Osteoblast (primary cell): ENCODE measurements at regions not wholly inside any gene's neighbourhood (a gene's known extent, or its start where the extent isn't known, plus 50 kb on each side); places are given as distances from the start of the nearest gene placed in this dataset.
"Not testable (repeated sequence)": the region's sequence is repeated elsewhere in the genome, so short reads cannot be mapped to it uniquely, and the experiment has no call there.

Experiments
- DNase-seq: peaks from one replicate; pipeline ENCODE4 v3.0.0; 2011; ENCODE audit warnings: low spot score, mixed read lengths; ENCODE audit not compliant: insufficient read length; ENCODE audit errors: missing footprints
- H2AFZ ChIP-seq: 2 replicates; pipeline ENCODE4 v1.6.0; 2011; ENCODE audit warnings: mild to moderate bottlenecking, low read length
- H3K27ac ChIP-seq: 2 replicates; pipeline ENCODE4 v1.5.1; 2011; ENCODE audit warnings: mild to moderate bottlenecking, low read depth, low read length, moderate library complexity
- H3K27me3 ChIP-seq: 2 replicates; pipeline ENCODE4 v1.6.0; 2012; ENCODE audit warnings: mild to moderate bottlenecking, control low read depth, inconsistent platforms, low read length, moderate library complexity; ENCODE audit not compliant: insufficient read depth
- H3K36me3 ChIP-seq: 2 replicates; pipeline ENCODE4 v1.5.1; 2011; ENCODE audit warnings: mild to moderate bottlenecking, low read length, control low read depth, moderate library complexity; ENCODE audit not compliant: insufficient read depth
- H3K4me1 ChIP-seq: 2 replicates; pipeline ENCODE4 v1.5.1; 2011; ENCODE audit warnings: mild to moderate bottlenecking, low read length, control low read depth, moderate library complexity; ENCODE audit not compliant: insufficient read depth
- H3K4me2 ChIP-seq: 2 replicates; pipeline ENCODE4 v1.6.0; 2011; ENCODE audit warnings: mild to moderate bottlenecking, low read length; ENCODE audit not compliant: insufficient read depth
- H3K4me3 ChIP-seq: fragments of 200-600 bp; sonication (generic); 3 replicates; pipeline ENCODE4 v1.5.1; 2012; ENCODE audit warnings: mild to moderate bottlenecking, low read length, inconsistent platforms; ENCODE audit not compliant: insufficient read depth
- H3K79me2 ChIP-seq: 2 replicates; pipeline ENCODE4 v1.6.0; 2012; ENCODE audit warnings: mild to moderate bottlenecking, low read length, control low read depth, inconsistent platforms; ENCODE audit not compliant: insufficient read depth
- H3K9me3 ChIP-seq: 2 replicates; pipeline ENCODE4 v1.5.1; 2011; ENCODE audit warnings: low read depth, low read length, control low read depth
- H4K20me1 ChIP-seq: 2 replicates; pipeline ENCODE4 v1.6.0; 2012; ENCODE audit warnings: mild to moderate bottlenecking, low read length, control low read depth; ENCODE audit not compliant: insufficient read depth
- TF ChIP-seq, protein P1 (sequence below): IDR thresholded peaks from 2 replicates; pipeline ENCODE4 v1.5.1; 2011; ENCODE audit warnings: mild to moderate bottlenecking, low read depth, low read length, moderate library complexity; ENCODE audit errors: extremely low read depth

- H4K20me1 ChIP-seq = no peaks in the 10 kb centered on the region
- no peak overlapping the region for H3K27ac ChIP-seq
- no peaks in the 10 kb centered on the region for H3K36me3 ChIP-seq
- H3K4me2 ChIP-seq = no peak overlapping the region
- H3K4me3 ChIP-seq = no peak overlapping the region
- H3K27me3 ChIP-seq = no peaks in the 10 kb centered on the region
- no peak for DNase-seq
- TF ChIP-seq, protein P1, sequence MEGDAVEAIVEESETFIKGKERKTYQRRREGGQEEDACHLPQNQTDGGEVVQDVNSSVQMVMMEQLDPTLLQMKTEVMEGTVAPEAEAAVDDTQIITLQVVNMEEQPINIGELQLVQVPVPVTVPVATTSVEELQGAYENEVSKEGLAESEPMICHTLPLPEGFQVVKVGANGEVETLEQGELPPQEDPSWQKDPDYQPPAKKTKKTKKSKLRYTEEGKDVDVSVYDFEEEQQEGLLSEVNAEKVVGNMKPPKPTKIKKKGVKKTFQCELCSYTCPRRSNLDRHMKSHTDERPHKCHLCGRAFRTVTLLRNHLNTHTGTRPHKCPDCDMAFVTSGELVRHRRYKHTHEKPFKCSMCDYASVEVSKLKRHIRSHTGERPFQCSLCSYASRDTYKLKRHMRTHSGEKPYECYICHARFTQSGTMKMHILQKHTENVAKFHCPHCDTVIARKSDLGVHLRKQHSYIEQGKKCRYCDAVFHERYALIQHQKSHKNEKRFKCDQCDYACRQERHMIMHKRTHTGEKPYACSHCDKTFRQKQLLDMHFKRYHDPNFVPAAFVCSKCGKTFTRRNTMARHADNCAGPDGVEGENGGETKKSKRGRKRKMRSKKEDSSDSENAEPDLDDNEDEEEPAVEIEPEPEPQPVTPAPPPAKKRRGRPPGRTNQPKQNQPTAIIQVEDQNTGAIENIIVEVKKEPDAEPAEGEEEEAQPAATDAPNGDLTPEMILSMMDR = no peak
- H3K79me2 ChIP-seq = no peaks in the 10 kb centered on the region
- peaks cover 9% of the 10 kb centered on the region for H3K9me3 ChIP-seq
- H2AFZ ChIP-seq = no peak overlapping the region
- H3K4me1 ChIP-seq = no peaks in the 10 kb centered on the region
Measured at GRCh38 chr9:82436475-82436874, 447.9 kb downstream of the SPATA31D1 start.

DNA sequence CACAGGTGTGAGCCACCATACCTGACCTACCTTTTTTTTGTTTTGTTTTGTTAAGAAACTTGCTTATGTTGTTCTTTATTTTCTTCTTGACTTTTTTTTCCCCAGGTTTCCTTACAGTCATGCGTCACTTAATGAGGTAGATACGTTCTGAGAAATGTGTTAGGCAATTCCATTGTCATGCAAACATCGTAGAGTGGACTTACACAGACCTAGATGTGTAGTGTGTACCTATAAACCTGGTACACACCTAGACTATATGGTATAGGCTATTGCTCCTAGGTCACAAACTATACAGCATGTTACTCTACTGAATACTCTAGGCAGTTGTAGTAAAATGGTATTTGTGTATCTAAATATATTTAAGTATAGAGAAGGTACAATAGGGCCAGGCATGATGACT lies 448.6 kb downstream of the SPATA31D1 start:
- H3K4me3 ChIP-seq, H3K4me2 ChIP-seq, H3K4me1 ChIP-seq, DNase-seq, H4K20me1 ChIP-seq, H3K27ac ChIP-seq, H3K36me3 ChIP-seq, H3K9me3 ChIP-seq, H3K27me3 ChIP-seq, H2AFZ ChIP-seq, H3K79me2 ChIP-seq: not testable (repeated sequence)

GRCh38 chr9:82438581-82438980 lies 450.0 kb downstream of the SPATA31D1 start:
- peaks cover 9% of the 10 kb centered on the region for H3K9me3 ChIP-seq
- H3K4me1 ChIP-seq = no peaks in the 10 kb centered on the region
- DNase-seq = no peak
- no peaks in the 10 kb centered on the region for H3K79me2 ChIP-seq
- no peak overlapping the region for H3K4me2 ChIP-seq
- TF ChIP-seq, protein P1 = no peak
- H3K4me3 ChIP-seq = no peak overlapping the region
- no peaks in the 10 kb centered on the region for H3K36me3 ChIP-seq
- no peaks in the 10 kb centered on the region for H4K20me1 ChIP-seq
- H3K27me3 ChIP-seq = no peaks in the 10 kb centered on the region
- H3K27ac ChIP-seq = no peak overlapping the region
- H2AFZ ChIP-seq = no peak overlapping the region

- peaks cover 14% of the 10 kb centered on the region for H3K9me3 ChIP-seq
- no peaks in the 10 kb centered on the region for H3K36me3 ChIP-seq
- H3K4me3 ChIP-seq = no peak overlapping the region
- H3K4me1 ChIP-seq = no peaks in the 10 kb centered on the region
- no peaks in the 10 kb centered on the region for H4K20me1 ChIP-seq
- TF ChIP-seq, protein P1 = no peak
- H3K27me3 ChIP-seq = peaks cover 2% of the 10 kb centered on the region
- no peak overlapping the region for H3K4me2 ChIP-seq
- DNase-seq = no peak
- no peak overlapping the region for H2AFZ ChIP-seq
- H3K27ac ChIP-seq = no peak overlapping the region
- H3K79me2 ChIP-seq = no peaks in the 10 kb centered on the region
Measured at GRCh38 chr9:82443312-82443711, 454.7 kb downstream of the SPATA31D1 start.
